CD4-positive, alpha-beta T cell treated with Interleukin-17A for 1 hour (primary cell): ENCODE measurements at regions not wholly inside any gene's neighbourhood (a gene's known extent, or its start where the extent isn't known, plus 50 kb on each side); places are given as distances from the start of the nearest gene placed in this dataset.
A peak's percentile ranks its signal among the peaks of the same experiment; 100 is the strongest.

ENCODE experiments used
- DNase-seq: peaks from one replicate; pipeline ENCODE4 v3.0.0-alpha.2; 2020

- DNase-seq = no peak
Measured at GRCh38 chr4:108520807-108521206, 99.6 kb upstream of the RPL34 start.

- no peak for DNase-seq
Measured at GRCh38 chr4:108519911-108520601, 100.3 kb upstream of the RPL34 start.

- no peak for DNase-seq
Measured at GRCh38 chr4:108519208-108519833, 101.1 kb upstream of the RPL34 start.

GRCh38 chr4:108512615-108513505 is 107.5 kb upstream of the RPL34 start:
- DNase-seq = peak; percentile 41

GRCh38 chr4:108511618-108512017 is 108.8 kb upstream of the RPL34 start:
- no peak for DNase-seq

- DNase-seq = no peak
Measured at GRCh38 chr4:108502356-108502755, 118.0 kb upstream of the RPL34 start.

- DNase-seq = no peak
Measured at GRCh38 chr4:108498925-108499324, 121.5 kb upstream of the RPL34 start.

GRCh38 chr4:108493596-108493931 is 126.8 kb upstream of the RPL34 start:
- DNase-seq = no peak

- peak; percentile 46 for DNase-seq
Measured at GRCh38 chr4:108492816-108493595, 127.4 kb upstream of the RPL34 start.

- no peak for DNase-seq
Measured at GRCh38 chr4:108488865-108489264, 131.5 kb upstream of the RPL34 start.

GRCh38 chr4:108486046-108486445 is 134.3 kb upstream of the RPL34 start:
- DNase-seq = no peak

- DNase-seq = no peak
Measured at GRCh38 chr4:108484187-108484586, 136.2 kb upstream of the RPL34 start.

GRCh38 chr4:108483650-108484049 is 136.7 kb upstream of the RPL34 start:
- DNase-seq = no peak

- DNase-seq = peak; percentile 25
Measured at GRCh38 chr4:108483079-108483478, 137.3 kb upstream of the RPL34 start.

GRCh38 chr4:108480881-108481280 is 139.5 kb upstream of the RPL34 start:
- DNase-seq = no peak

GRCh38 chr4:108477527-108478108 is 142.8 kb upstream of the RPL34 start:
- no peak for DNase-seq

- peak; percentile 16 for DNase-seq
Measured at GRCh38 chr4:108473163-108473720, 147.1 kb upstream of the RPL34 start.

GRCh38 chr4:108466936-108467902 is 153.2 kb upstream of the RPL34 start:
- peak; percentile 19 for DNase-seq

- DNase-seq = no peak
Measured at GRCh38 chr4:108465886-108466500, 154.4 kb upstream of the RPL34 start.

GRCh38 chr4:108458681-108459080 is 161.7 kb upstream of the RPL34 start:
- no peak for DNase-seq

GRCh38 chr4:108454227-108454626 is 166.1 kb upstream of the RPL34 start:
- no peak for DNase-seq
